ENCODE measurements at regions not wholly inside any gene's neighbourhood (a gene's known extent, or its start where the extent isn't known, plus 50 kb on each side); places are given as distances from the start of the nearest gene placed in this dataset.

- Mint-ChIP-seq H3K27me3 (ENCODE audit: low read depth, poor library complexity) (peaks cover 4% of the 10 kb centered on the region), H3K9me3 (peaks cover 3% of the 10 kb centered on the region), H3K4me1 (no peaks in the 10 kb centered on the region), H3K36me3 (ENCODE audit: low read depth) (no peaks in the 10 kb centered on the region), H3K27ac (no peak overlapping the region), H3K4me3 (no peak overlapping the region)
- no peak for TF ChIP-seq CTCF (IDR thresholded peaks at IDR 0.05)
- no peak for DNase-seq
Measured at GRCh38 chr7:85620936-85621685, 434.3 kb upstream of the SEMA3D start.

GRCh38 chr7:85619236-85619635, 432.4 kb upstream of the SEMA3D start:
- no peak overlapping the region for H3K4me3 Mint-ChIP-seq
- H3K4me1 Mint-ChIP-seq: no peaks in the 10 kb centered on the region
- no peak for TF ChIP-seq CTCF (IDR thresholded peaks at IDR 0.05)
- no peak overlapping the region for H3K27ac Mint-ChIP-seq
- peaks cover 14% of the 10 kb centered on the region for H3K9me3 Mint-ChIP-seq
- DNase-seq: no peak
- peaks cover 4% of the 10 kb centered on the region for H3K27me3 Mint-ChIP-seq (ENCODE audit: low read depth, poor library complexity)
- H3K36me3 Mint-ChIP-seq (ENCODE audit: low read depth): no peaks in the 10 kb centered on the region

- Mint-ChIP-seq H3K27me3 (ENCODE audit: low read depth, poor library complexity) (peaks cover 4% of the 10 kb centered on the region), H3K9me3 (peaks cover 17% of the 10 kb centered on the region), H3K27ac (no peak overlapping the region)
Measured at GRCh38 chr7:85614684-85615083, 427.8 kb upstream of the SEMA3D start.

GRCh38 chr7:85612514-85612913, 425.7 kb upstream of the SEMA3D start:
- no peak for TF ChIP-seq CTCF (IDR thresholded peaks at IDR 0.05)
- DNase-seq: no peak
- Mint-ChIP-seq H3K4me3 (no peak overlapping the region), H3K9me3 (peaks cover 17% of the 10 kb centered on the region), H3K4me1 (no peaks in the 10 kb centered on the region), H3K36me3 (ENCODE audit: low read depth) (no peaks in the 10 kb centered on the region), H3K27me3 (ENCODE audit: low read depth, poor library complexity) (peaks cover 7% of the 10 kb centered on the region), H3K27ac (no peak overlapping the region)

More at GRCh38 chr7:85614684-85615083, 427.8 kb upstream of the SEMA3D start:
- Mint-ChIP-seq H3K36me3 (ENCODE audit: low read depth) (no peaks in the 10 kb centered on the region), H3K4me3 (no peak overlapping the region), H3K4me1 (no peaks in the 10 kb centered on the region)
- no peak for DNase-seq
- TF ChIP-seq CTCF (IDR thresholded peaks at IDR 0.05): no peak

GRCh38 chr7:85608804-85609203, 421.9 kb upstream of the SEMA3D start:
- no peak for DNase-seq
- Mint-ChIP-seq H3K9me3 (peaks cover 3% of the 10 kb centered on the region), H3K36me3 (ENCODE audit: low read depth) (no peaks in the 10 kb centered on the region), H3K27ac (no peak overlapping the region), H3K27me3 (ENCODE audit: low read depth, poor library complexity) (peaks cover 4% of the 10 kb centered on the region), H3K4me3 (no peak overlapping the region), H3K4me1 (no peaks in the 10 kb centered on the region)
- TF ChIP-seq CTCF (IDR thresholded peaks at IDR 0.05): no peak

- no peak for TF ChIP-seq CTCF (IDR thresholded peaks at IDR 0.05)
- Mint-ChIP-seq H3K27me3 (ENCODE audit: low read depth, poor library complexity) (no peaks in the 10 kb centered on the region), H3K36me3 (ENCODE audit: low read depth) (no peaks in the 10 kb centered on the region), H3K9me3 (no peaks in the 10 kb centered on the region), H3K27ac (no peak overlapping the region), H3K4me3 (no peak overlapping the region), H3K4me1 (no peaks in the 10 kb centered on the region)
- DNase-seq: no peak
Measured at GRCh38 chr7:85602196-85602595, 415.3 kb upstream of the SEMA3D start.

Data from nephron progenitor cell (in vitro differentiated cells).